Right lobe of liver (tissue), 6 donors: ENCODE measurements at regions not wholly inside any gene's neighbourhood (a gene's known extent, or its start where the extent isn't known, plus 50 kb on each side); places are given as distances from the start of the nearest gene placed in this dataset.

Source experiments
- ATAC-seq, 4 donors: fragments of 200-7000 bp; cut with Tn5 transposase; one replicate each; pipeline ENCODE4 v1.9.1; 2020; ENCODE audit warnings: mild to moderate bottlenecking in 4 of 4, moderate library complexity in 4 of 4
- DNase-seq, 3 donors: peaks; one replicate each; pipeline ENCODE4 v3.0.0-alpha.2; 2020
- H3K27ac ChIP-seq, 3 donors: fragments of 200-600 bp; one replicate each; pipeline ENCODE4 v1.8.0; 2022
- H3K27me3 ChIP-seq, 2 donors: fragments of 200-600 bp; one replicate each; pipeline ENCODE4 v1.8.0; 2022
- H3K36me3 ChIP-seq, 4 donors: fragments of 200-600 bp; sonication (generic) in 1 of 4; one replicate each; pipeline versions ENCODE4 v1.5.1 to v1.8.0; 2017 to 2022; ENCODE audit warnings: control low read depth in 1 of 4
- H3K4me1 ChIP-seq, 4 donors: fragments of 200-600 bp; sonication (generic) in 1 of 4; one replicate each; pipeline versions ENCODE4 v1.5.1 to v1.8.0; 2017 to 2022; ENCODE audit warnings: control low read depth in 1 of 4
- H3K4me3 ChIP-seq, 3 donors: fragments of 200-600 bp; one replicate each; pipeline ENCODE4 v1.8.0; 2022
- H3K9me3 ChIP-seq, 4 donors: fragments of 200-600 bp; sonication (generic) in 1 of 4; one replicate each; pipeline versions ENCODE4 v1.5.1 to v1.8.0; 2017 to 2022; ENCODE audit warnings: control low read depth in 1 of 4
- CTCF ChIP-seq, 4 donors: fragments of 200-600 bp in 3 of 4; fragments of 450-650 bp in 1 of 4; IDR thresholded peaks; one replicate each; pipeline versions ENCODE4 v1.5.1 to v1.8.0; 2016 to 2022; ENCODE audit warnings: antibody characterized with exemption in 4 of 4, mild to moderate bottlenecking in 2 of 4
- POLR2A ChIP-seq: fragments of 450-650 bp; IDR thresholded peaks from one replicate; pipeline ENCODE4 v1.6.1; 2017; ENCODE audit warnings: antibody characterized with exemption, mild to moderate bottlenecking
- WGBS: methylation state at CpG from one replicate; pipeline ENCODE4 v1.1.6; 2018; ENCODE audit warnings: low coverage, low lambda C conversion rate; ENCODE audit not compliant: insufficient coverage; ENCODE audit errors: missing lambda C conversion rate; 5-methylcytosine and 5-hydroxymethylcytosine counted together
- intact Hi-C, 2 donors: fragments of 100-400 bp; cut with DNase I; formaldehyde crosslinking; loops; one replicate each; pipeline versions ENCODE4 v1.11.2 to v1.14.1; 2022
- donor health status: DM: no; HTN: yes; CAD: no.
- donor health status: DM: no; HTN: no; CAD: no.
- donor health status: DM: no; HTN: no; CAD: no.
- donor health status: DM: no; HTN: yes; CAD: no.
- donor health status: DM: no; HTN: yes; CAD: no.

GRCh38 chr13:76708138-76708688, 178.0 kb downstream of the KCTD12 start:
- intact Hi-C loops = no loop called here

GRCh38 chr13:76707360-76707759, 178.8 kb downstream of the KCTD12 start:
- no peaks in the 10 kb centered on the region for H3K36me3 ChIP-seq
- ATAC-seq = no peak
- TF ChIP-seq POLR2A (no peak), CTCF (IDR thresholded peaks at IDR 0.05) (no peak)
- no peaks in the 10 kb centered on the region for H3K4me1 ChIP-seq
- intact Hi-C loops = no loop called here
- no peak for DNase-seq
- no peaks in the 10 kb centered on the region for H3K27me3 ChIP-seq
- H3K4me3 ChIP-seq = no peak overlapping the region
- H3K9me3 ChIP-seq = no peaks in the 10 kb centered on the region
- H3K27ac ChIP-seq = no peak overlapping the region
- WGBS = 64% methylated on average over 3 of the region's 3 CpGs

More at GRCh38 chr13:76708138-76708688, 178.0 kb downstream of the KCTD12 start:
- no peaks in the 10 kb centered on the region for H3K4me1 ChIP-seq
- H3K36me3 ChIP-seq = no peaks in the 10 kb centered on the region
- no peak overlapping the region for H3K4me3 ChIP-seq
- H3K27ac ChIP-seq = no peak overlapping the region
- DNase-seq = no peak
- no peak for TF ChIP-seq CTCF (IDR thresholded peaks at IDR 0.05)
- no peak for TF ChIP-seq POLR2A
- WGBS = 56% methylated on average over 4 of the region's 6 CpGs
- H3K9me3 ChIP-seq = no peaks in the 10 kb centered on the region
- no peaks in the 10 kb centered on the region for H3K27me3 ChIP-seq
- ATAC-seq = no peak

- Histone ChIP-seq H3K9me3 (no peaks in the 10 kb centered on the region), H3K36me3 (no peaks in the 10 kb centered on the region), H3K27me3 (no peaks in the 10 kb centered on the region), H3K27ac (no peak overlapping the region), H3K4me3 (no peak overlapping the region), H3K4me1 (no peaks in the 10 kb centered on the region)
- DNase-seq (no peak), ATAC-seq (no peak)
- WGBS = 23% methylated on average over 2 of the region's 2 CpGs
- TF ChIP-seq POLR2A (no peak), CTCF (IDR thresholded peaks at IDR 0.05) (no peak)
- intact Hi-C loops = no loop called here
These were observed 182.4 kb downstream of the KCTD12 start for GRCh38 chr13:76703621-76704288.

GRCh38 chr13:76703216-76703615, 183.0 kb downstream of the KCTD12 start:
- H3K27ac ChIP-seq = no peak overlapping the region
- no peak overlapping the region for H3K4me3 ChIP-seq
- DNase-seq = no peak
- WGBS = 70% methylated on average over 2 of the region's 2 CpGs
- ATAC-seq = no peak
- H3K36me3 ChIP-seq = no peaks in the 10 kb centered on the region
- intact Hi-C loops = no loop called here
- no peaks in the 10 kb centered on the region for H3K4me1 ChIP-seq
- H3K9me3 ChIP-seq = no peaks in the 10 kb centered on the region
- no peak for TF ChIP-seq POLR2A
- no peak for TF ChIP-seq CTCF (IDR thresholded peaks at IDR 0.05)
- no peaks in the 10 kb centered on the region for H3K27me3 ChIP-seq
